Body of pancreas (tissue), 4 donors: ENCODE measurements at regions not wholly inside any gene's neighbourhood (a gene's known extent, or its start where the extent isn't known, plus 50 kb on each side); places are given as distances from the start of the nearest gene placed in this dataset.
A peak's percentile ranks its signal among the peaks of the same experiment; 100 is the strongest.

Experiments used
- ATAC-seq: fragments of 150-250 bp; one replicate; pipeline ENCODE4 v1.9.1; 2016
- DNase-seq, 4 donors: peaks; one replicate each; pipeline ENCODE4 v3.0.0-alpha.2; 2019
- H3K27ac ChIP-seq, 4 donors: fragments of 200-600 bp; sonication (generic); 1 replicate in 3 of 4; 2 replicates in 1 of 4; pipeline versions ENCODE4 v1.5.1 to v1.6.1; 2016 to 2019; ENCODE audit warnings: mild to moderate bottlenecking in 1 of 4, mixed read lengths in 1 of 4, moderate library complexity in 1 of 4
- H3K27me3 ChIP-seq, 2 donors: fragments of 200-600 bp; sonication (generic); one replicate each; pipeline ENCODE4 v1.6.0; 2016; ENCODE audit warnings: mild to moderate bottlenecking in 1 of 2
- H3K36me3 ChIP-seq, 2 donors: fragments of 200-600 bp; sonication (generic); replicated peaks in 1 of 2; 2 replicates each; pipeline ENCODE4 v1.5.1; 2016; ENCODE audit warnings: low read depth in 2 of 2; ENCODE audit not compliant: insufficient read depth in 1 of 2
- H3K4me1 ChIP-seq: fragments of 200-600 bp; sonication (generic); one replicate; pipeline ENCODE4 v1.6.0; 2016
- H3K4me3 ChIP-seq, 2 donors: fragments of 200-600 bp; sonication (generic); 1 replicate in 1 of 2; 2 replicates in 1 of 2; pipeline ENCODE4 v1.5.1; 2016 to 2019
- H3K9me3 ChIP-seq, 3 donors: fragments of 200-600 bp; sonication (generic); 1 replicate in 2 of 3; 2 replicates in 1 of 3; pipeline ENCODE4 v1.5.1; 2016
- POLR2A ChIP-seq, 3 donors: fragments of 450-650 bp; IDR thresholded peaks; one replicate each; pipeline ENCODE4 v1.6.1; 2016; ENCODE audit warnings: antibody characterized with exemption in 3 of 3, mild to moderate bottlenecking in 2 of 3
- WGBS, 2 donors: methylation state at CpG; one replicate each; pipeline ENCODE4 v1.1.5; 2017; 5-methylcytosine and 5-hydroxymethylcytosine counted together
- intact Hi-C: fragments of 100-400 bp; cut with DNase I; formaldehyde crosslinking; loops from one replicate; pipeline ENCODE4 v1.15.1; 2023
- TF ChIP-seq, protein P1 (sequence below), 7 experiments: fragments of 450-650 bp in 4 of 7; fragments of 200-600 bp in 3 of 7; sonication (generic) in 3 of 7; IDR thresholded peaks; one replicate each; pipeline ENCODE4 v1.5.1; 2016 to 2019; ENCODE audit warnings: antibody characterized with exemption in 7 of 7

DNA sequence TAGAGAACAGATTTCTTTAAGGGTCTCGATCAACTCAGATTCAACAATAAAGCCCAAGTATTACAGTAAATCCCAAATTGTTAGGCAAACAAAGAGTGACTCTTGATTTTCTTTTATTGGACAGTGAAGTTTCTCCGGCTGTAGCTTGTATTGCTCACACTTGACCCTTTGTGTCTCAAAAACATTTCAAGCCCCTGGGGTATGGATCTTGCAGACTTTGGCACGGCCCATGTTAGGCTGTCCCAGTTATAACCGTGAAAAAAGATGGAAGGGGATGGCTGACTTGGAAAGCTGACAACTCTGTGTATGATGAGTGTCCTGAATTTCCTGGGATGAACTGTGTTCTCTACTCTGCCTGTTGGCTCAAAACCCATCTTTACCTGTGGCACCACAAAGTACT lies 356.1 kb downstream of the SLITRK2 start:
- Histone ChIP-seq H3K9me3 (no peaks in the 10 kb centered on the region), H3K27ac (no peak overlapping the region), H3K4me1 (no peaks in the 10 kb centered on the region), H3K27me3 (no peaks in the 10 kb centered on the region), H3K36me3 (no peaks in the 10 kb centered on the region), H3K4me3 (no peak overlapping the region)
- TF ChIP-seq POLR2A (IDR thresholded peaks at IDR 0.05), result no peak
- TF ChIP-seq, protein P1, sequence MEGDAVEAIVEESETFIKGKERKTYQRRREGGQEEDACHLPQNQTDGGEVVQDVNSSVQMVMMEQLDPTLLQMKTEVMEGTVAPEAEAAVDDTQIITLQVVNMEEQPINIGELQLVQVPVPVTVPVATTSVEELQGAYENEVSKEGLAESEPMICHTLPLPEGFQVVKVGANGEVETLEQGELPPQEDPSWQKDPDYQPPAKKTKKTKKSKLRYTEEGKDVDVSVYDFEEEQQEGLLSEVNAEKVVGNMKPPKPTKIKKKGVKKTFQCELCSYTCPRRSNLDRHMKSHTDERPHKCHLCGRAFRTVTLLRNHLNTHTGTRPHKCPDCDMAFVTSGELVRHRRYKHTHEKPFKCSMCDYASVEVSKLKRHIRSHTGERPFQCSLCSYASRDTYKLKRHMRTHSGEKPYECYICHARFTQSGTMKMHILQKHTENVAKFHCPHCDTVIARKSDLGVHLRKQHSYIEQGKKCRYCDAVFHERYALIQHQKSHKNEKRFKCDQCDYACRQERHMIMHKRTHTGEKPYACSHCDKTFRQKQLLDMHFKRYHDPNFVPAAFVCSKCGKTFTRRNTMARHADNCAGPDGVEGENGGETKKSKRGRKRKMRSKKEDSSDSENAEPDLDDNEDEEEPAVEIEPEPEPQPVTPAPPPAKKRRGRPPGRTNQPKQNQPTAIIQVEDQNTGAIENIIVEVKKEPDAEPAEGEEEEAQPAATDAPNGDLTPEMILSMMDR (IDR thresholded peaks at IDR 0.05), result no peak
- intact Hi-C loops, result no loop called here
- DNase-seq (no peak), ATAC-seq (no peak)
- WGBS, 2 donors, result 72 to 79% methylated on average over 4 of the region's 4 CpGs

DNA sequence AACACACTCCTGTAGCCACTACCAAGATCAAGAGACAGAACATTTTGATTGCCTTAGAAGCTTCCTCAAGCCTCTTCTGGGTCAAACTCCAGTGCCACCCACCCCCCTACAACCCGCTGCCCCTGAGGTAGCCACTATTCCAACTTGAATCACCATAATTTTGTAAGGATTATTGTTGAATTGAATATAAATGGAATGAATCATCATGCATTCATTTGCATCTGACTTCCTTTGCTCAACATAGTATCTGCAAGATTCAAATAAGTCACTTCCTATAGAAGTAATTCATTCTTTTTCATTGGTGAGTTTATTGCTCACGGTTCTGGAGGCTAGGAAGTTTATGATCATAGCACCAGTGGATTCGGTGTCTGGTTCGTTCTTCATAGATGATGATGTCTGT lies 364.2 kb downstream of the SLITRK2 start:
- no peak for DNase-seq
- 86 to 90% methylated on average over 3 to 4 of the region's 4 CpGs for whole genome bisulfite sequencing, 2 donors
- H3K9me3 ChIP-seq, result no peaks in the 10 kb centered on the region
- no peaks in the 10 kb centered on the region for H3K4me1 ChIP-seq
- TF ChIP-seq, protein P1 (IDR thresholded peaks at IDR 0.05), result no peak
- no peak for TF ChIP-seq POLR2A (IDR thresholded peaks at IDR 0.05)
- intact Hi-C loops, result no loop called here
- H3K4me3 ChIP-seq, result no peak overlapping the region
- H3K36me3 ChIP-seq, result no peaks in the 10 kb centered on the region
- H3K27ac ChIP-seq, result no peak overlapping the region
- H3K27me3 ChIP-seq, result no peaks in the 10 kb centered on the region
- ATAC-seq, result no peak

DNA sequence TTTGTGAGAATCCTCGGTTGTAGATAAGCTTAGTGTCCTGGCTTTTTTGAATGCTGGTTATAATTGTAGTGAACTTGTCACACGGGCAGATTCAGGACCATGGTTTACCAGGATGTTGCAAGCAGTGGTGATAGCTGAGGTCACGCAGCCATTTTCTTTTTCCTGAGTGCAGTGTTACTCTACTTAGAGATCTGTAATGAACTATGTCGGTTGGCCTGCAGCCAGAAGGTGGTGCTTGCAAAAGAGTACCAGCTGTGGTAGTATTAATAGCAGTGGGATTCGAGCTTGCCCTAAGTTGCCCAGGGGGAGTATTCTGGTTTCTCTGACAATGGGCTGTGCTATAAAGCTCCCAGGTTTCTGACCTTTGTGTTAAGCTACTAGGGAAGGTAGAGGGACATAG lies 368.9 kb downstream of the SLITRK2 start:
- Histone ChIP-seq H3K27ac (no peak overlapping the region), H3K9me3 (no peaks in the 10 kb centered on the region), H3K36me3 (no peaks in the 10 kb centered on the region), H3K27me3 (no peaks in the 10 kb centered on the region), H3K4me1 (no peaks in the 10 kb centered on the region), H3K4me3 (no peak overlapping the region)
- intact Hi-C loops, result no loop called here
- peak in 1 of 4 donors; percentile 10 for DNase-seq
- ATAC-seq, result no peak
- TF ChIP-seq, protein P1 (IDR thresholded peaks at IDR 0.05), result no peak
- TF ChIP-seq POLR2A (IDR thresholded peaks at IDR 0.05), result no peak
- WGBS, 2 donors, result 79 to 83% methylated on average over 5 of the region's 5 CpGs

DNA sequence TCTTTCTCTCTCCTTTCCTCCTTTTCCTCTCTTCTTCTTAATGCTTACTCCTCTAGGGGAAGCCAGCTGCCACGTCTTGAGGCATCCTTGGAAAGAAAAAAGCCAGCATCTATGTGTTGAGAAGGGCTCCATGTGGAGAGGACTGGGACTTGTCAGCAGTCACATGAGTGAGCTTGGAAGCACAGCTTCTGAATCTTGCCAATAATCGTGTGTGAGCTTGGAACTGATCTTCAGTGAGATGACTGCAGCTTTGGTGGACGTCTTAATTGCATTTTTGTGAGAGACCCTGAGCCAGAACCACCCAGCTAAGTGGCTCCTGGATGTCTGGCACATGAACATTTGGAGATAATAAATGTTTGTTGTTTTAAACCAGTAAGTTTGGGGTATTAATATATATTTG lies 371.7 kb downstream of the SLITRK2 start:
- no peak for TF ChIP-seq POLR2A (IDR thresholded peaks at IDR 0.05)
- TF ChIP-seq, protein P1 (IDR thresholded peaks at IDR 0.05), result no peak

DNA sequence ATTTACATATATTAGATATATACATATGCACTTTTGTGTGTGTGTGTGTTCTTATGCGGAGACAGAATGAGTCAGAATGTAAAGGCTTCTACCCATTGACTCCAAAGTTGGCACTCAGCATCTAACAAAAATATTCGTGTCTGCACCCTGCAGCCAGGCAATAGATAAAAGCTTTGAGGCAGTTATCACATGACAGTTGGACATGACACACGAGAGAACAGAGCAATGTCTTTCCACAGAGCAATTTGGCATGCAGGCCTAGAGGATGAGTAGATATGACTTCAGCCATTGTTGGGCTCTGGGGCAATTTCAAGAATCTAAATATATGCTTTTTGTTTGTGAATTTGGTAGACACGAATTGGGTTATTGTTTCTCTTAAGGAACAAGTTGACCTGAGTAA lies 391.2 kb downstream of the SLITRK2 start:
- TF ChIP-seq, protein P1 (IDR thresholded peaks at IDR 0.05), result no peak
- TF ChIP-seq POLR2A (IDR thresholded peaks at IDR 0.05), result no peak
- no peak overlapping the region for H3K4me3 ChIP-seq
- intact Hi-C loops, result no loop called here
- no peak overlapping the region for H3K27ac ChIP-seq
- ATAC-seq (no peak), DNase-seq (no peak)
- H3K4me1 ChIP-seq, result no peaks in the 10 kb centered on the region
- no peaks in the 10 kb centered on the region for H3K9me3 ChIP-seq
- H3K27me3 ChIP-seq, result no peaks in the 10 kb centered on the region
- H3K36me3 ChIP-seq, result no peaks in the 10 kb centered on the region
- WGBS, 2 donors, result 56 to 61% methylated on average over 4 of the region's 4 CpGs

More for the DNA sequence above, 371.7 kb downstream of the SLITRK2 start:
- H3K4me3 ChIP-seq, result no peak overlapping the region
- H3K27me3 ChIP-seq, result no peaks in the 10 kb centered on the region
- no peaks in the 10 kb centered on the region for H3K36me3 ChIP-seq
- no peak for ATAC-seq
- DNase-seq, result no peak
- no peak overlapping the region for H3K27ac ChIP-seq
- no peaks in the 10 kb centered on the region for H3K9me3 ChIP-seq
- WGBS, 2 donors, result 28 to 33% methylated on average over 3 of the region's 3 CpGs
- H3K4me1 ChIP-seq, result no peaks in the 10 kb centered on the region
- intact Hi-C loops, result no loop called here
